ENCODE measurements at regions not wholly inside any gene's neighbourhood (a gene's known extent, or its start where the extent isn't known, plus 50 kb on each side); places are given as distances from the start of the nearest gene placed in this dataset.

GRCh38 chr4:135694066-135694465, 1492.5 kb upstream of the PABPC4L start:
- TF ChIP-seq, protein P1, sequence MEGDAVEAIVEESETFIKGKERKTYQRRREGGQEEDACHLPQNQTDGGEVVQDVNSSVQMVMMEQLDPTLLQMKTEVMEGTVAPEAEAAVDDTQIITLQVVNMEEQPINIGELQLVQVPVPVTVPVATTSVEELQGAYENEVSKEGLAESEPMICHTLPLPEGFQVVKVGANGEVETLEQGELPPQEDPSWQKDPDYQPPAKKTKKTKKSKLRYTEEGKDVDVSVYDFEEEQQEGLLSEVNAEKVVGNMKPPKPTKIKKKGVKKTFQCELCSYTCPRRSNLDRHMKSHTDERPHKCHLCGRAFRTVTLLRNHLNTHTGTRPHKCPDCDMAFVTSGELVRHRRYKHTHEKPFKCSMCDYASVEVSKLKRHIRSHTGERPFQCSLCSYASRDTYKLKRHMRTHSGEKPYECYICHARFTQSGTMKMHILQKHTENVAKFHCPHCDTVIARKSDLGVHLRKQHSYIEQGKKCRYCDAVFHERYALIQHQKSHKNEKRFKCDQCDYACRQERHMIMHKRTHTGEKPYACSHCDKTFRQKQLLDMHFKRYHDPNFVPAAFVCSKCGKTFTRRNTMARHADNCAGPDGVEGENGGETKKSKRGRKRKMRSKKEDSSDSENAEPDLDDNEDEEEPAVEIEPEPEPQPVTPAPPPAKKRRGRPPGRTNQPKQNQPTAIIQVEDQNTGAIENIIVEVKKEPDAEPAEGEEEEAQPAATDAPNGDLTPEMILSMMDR (IDR thresholded peaks at IDR 0.05), result no peak
- intact Hi-C loops (cut with DNase I; ENCODE audit: low total_unique reads), result no loop called here
- H3K4me1 ChIP-seq, result no peaks in the 10 kb centered on the region
- no peak for DNase-seq
- H3K27ac ChIP-seq, result no peak overlapping the region
- H3K27me3 ChIP-seq, result no peaks in the 10 kb centered on the region
- no peak overlapping the region for H3K4me3 ChIP-seq
- H3K36me3 ChIP-seq, result no peaks in the 10 kb centered on the region
- H3K9me3 ChIP-seq, result no peaks in the 10 kb centered on the region

DNA sequence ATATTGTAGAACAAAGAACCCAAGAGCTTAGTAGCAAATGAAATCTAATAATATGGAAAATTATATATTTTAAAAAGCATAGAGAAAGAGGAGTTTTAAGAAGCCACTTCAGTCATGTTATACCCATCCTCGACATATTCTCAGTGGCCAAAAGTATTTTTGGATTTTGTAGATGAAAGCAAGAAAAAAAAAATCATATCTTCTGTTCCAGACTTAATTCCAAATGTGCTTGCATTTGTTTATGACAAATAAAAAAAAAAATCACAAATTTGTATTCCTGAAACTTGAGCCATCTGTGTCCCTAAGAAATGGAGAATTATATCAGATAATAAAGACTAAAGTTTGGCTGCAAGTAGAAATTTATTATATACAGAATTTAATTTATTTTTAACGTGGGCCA, 1482.4 kb upstream of the PABPC4L start:
- Histone ChIP-seq H3K36me3 (no peaks in the 10 kb centered on the region), H3K27me3 (no peaks in the 10 kb centered on the region), H3K4me1 (no peaks in the 10 kb centered on the region), H3K27ac (no peak overlapping the region), H3K9me3 (no peaks in the 10 kb centered on the region), H3K4me3 (no peak overlapping the region)
- intact Hi-C loops (cut with DNase I; ENCODE audit: low total_unique reads), result no loop called here
- no peak for DNase-seq
- TF ChIP-seq, protein P1 (IDR thresholded peaks at IDR 0.05), result no peak

DNA sequence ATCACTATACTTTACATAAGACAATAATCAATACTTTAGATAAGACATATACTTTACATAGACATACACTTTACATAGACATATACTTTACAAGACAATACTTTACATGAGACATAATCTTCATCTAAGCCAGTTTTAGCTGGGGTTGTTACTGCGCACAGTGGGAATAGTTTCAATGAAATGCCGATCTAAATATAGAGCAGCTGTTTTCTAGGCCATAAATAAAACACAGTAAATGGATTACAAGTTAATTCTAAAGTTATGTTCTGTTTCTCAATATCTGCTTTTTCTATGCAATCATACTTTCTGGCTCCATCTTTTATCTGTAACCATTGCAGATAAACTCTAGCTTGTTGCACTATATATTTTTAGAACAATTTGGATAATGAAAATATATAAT, 1470.6 kb upstream of the PABPC4L start:
- H3K27ac ChIP-seq, result no peak overlapping the region
- no peaks in the 10 kb centered on the region for H3K27me3 ChIP-seq
- intact Hi-C loops (cut with DNase I; ENCODE audit: low total_unique reads), result no loop called here
- no peaks in the 10 kb centered on the region for H3K9me3 ChIP-seq
- TF ChIP-seq, protein P1 (IDR thresholded peaks at IDR 0.05), result no peak
- H3K36me3 ChIP-seq, result no peaks in the 10 kb centered on the region
- no peak overlapping the region for H3K4me3 ChIP-seq
- no peak for DNase-seq
- no peaks in the 10 kb centered on the region for H3K4me1 ChIP-seq

- TF ChIP-seq, protein P1 (IDR thresholded peaks at IDR 0.05), result no peak
- Histone ChIP-seq H3K4me1 (no peaks in the 10 kb centered on the region), H3K27ac (no peak overlapping the region), H3K4me3 (no peak overlapping the region), H3K27me3 (no peaks in the 10 kb centered on the region), H3K9me3 (no peaks in the 10 kb centered on the region), H3K36me3 (no peaks in the 10 kb centered on the region)
- intact Hi-C loops (cut with DNase I; ENCODE audit: low total_unique reads), result no loop called here
- no peak for DNase-seq
These were observed 1469.0 kb upstream of the PABPC4L start for GRCh38 chr4:135670548-135670947.

Measured in tibial artery (tissue), 4 donors.